Thoracic aorta (tissue), 2 donors: ENCODE measurements at regions not wholly inside any gene's neighbourhood (a gene's known extent, or its start where the extent isn't known, plus 50 kb on each side); places are given as distances from the start of the nearest gene placed in this dataset.

Experiments used
- ATAC-seq: fragments of 150-250 bp; one replicate; pipeline ENCODE4 v1.8.0; 2017; ENCODE audit warnings: low read depth; ENCODE audit not compliant: insufficient number of reproducible peaks, low FRiP score
- DNase-seq: peaks from one replicate; pipeline ENCODE4 v3.0.0-alpha.2; 2020; ENCODE audit warnings: low spot score
- H3K27ac ChIP-seq, 2 donors: fragments of 200-600 bp; sonication (generic); 1 replicate in 1 of 2; 2 replicates in 1 of 2; pipeline ENCODE4 v1.5.1; 2016; ENCODE audit warnings: mild to moderate bottlenecking in 2 of 2, moderate library complexity in 2 of 2
- H3K27me3 ChIP-seq: fragments of 200-600 bp; sonication (generic); replicated peaks from 2 replicates; pipeline ENCODE4 v1.6.0; 2016; ENCODE audit warnings: mild to moderate bottlenecking; ENCODE audit not compliant: insufficient read depth
- H3K36me3 ChIP-seq: fragments of 200-600 bp; sonication (generic); one replicate; pipeline ENCODE4 v1.5.1; 2016
- H3K4me1 ChIP-seq, 2 donors: fragments of 200-600 bp; sonication (generic); 1 replicate in 1 of 2; 2 replicates in 1 of 2; pipeline versions ENCODE4 v1.5.1 to v1.6.0; 2016; ENCODE audit warnings: low read depth in 2 of 2, mild to moderate bottlenecking in 1 of 2; ENCODE audit not compliant: control insufficient read depth in 1 of 2
- H3K4me3 ChIP-seq: fragments of 200-600 bp; sonication (generic); 2 replicates; pipeline ENCODE4 v1.5.1; 2016; ENCODE audit warnings: mild to moderate bottlenecking
- H3K9me3 ChIP-seq: fragments of 200-600 bp; sonication (generic); 2 replicates; pipeline ENCODE4 v1.5.1; 2016
- CTCF ChIP-seq: fragments of 200-600 bp; sonication (generic); IDR thresholded peaks from one replicate; pipeline ENCODE4 v1.5.1; 2019; ENCODE audit warnings: antibody characterized with exemption

GRCh38 chr13:26919732-26920131 is 159.1 kb upstream of the GPR12 start:
- no peaks in the 10 kb centered on the region for H3K9me3 ChIP-seq
- no peak overlapping the region for H3K27ac ChIP-seq
- H3K27me3 ChIP-seq: no peaks in the 10 kb centered on the region
- no peaks in the 10 kb centered on the region for H3K4me1 ChIP-seq
- H3K36me3 ChIP-seq: no peaks in the 10 kb centered on the region
- ATAC-seq (no peak), DNase-seq (no peak)
- TF ChIP-seq CTCF: no peak
- H3K4me3 ChIP-seq: no peak overlapping the region

GRCh38 chr13:26919311-26919710 is 158.7 kb upstream of the GPR12 start:
- DNase-seq (no peak), ATAC-seq (no peak)
- no peaks in the 10 kb centered on the region for H3K4me1 ChIP-seq
- H3K9me3 ChIP-seq: no peaks in the 10 kb centered on the region
- no peak overlapping the region for H3K27ac ChIP-seq
- no peaks in the 10 kb centered on the region for H3K27me3 ChIP-seq
- no peak for TF ChIP-seq CTCF
- no peak overlapping the region for H3K4me3 ChIP-seq
- H3K36me3 ChIP-seq: no peaks in the 10 kb centered on the region

DNA sequence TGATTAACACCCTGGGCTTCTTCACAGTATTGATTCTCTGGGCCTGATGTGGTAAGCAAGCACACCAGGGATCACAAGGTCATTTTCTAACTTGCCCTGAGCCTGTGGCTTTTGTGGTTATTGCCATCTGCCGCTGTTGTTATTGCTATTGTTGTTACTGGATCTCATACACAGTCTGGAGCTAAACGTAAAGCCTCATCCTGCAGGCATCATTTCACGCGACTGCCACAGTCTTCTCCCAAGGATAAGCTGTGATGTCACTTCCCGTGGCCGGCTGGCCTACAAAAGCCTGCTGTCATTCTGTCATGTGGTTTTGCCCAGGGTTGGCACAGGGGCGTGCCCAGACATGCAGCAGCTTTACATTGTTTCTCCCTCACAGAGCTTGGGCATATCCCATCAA is 154.0 kb upstream of the GPR12 start:
- Histone ChIP-seq H3K4me3 (no peak overlapping the region), H3K9me3 (no peaks in the 10 kb centered on the region), H3K36me3 (no peaks in the 10 kb centered on the region), H3K27me3 (no peaks in the 10 kb centered on the region), H3K4me1 (no peaks in the 10 kb centered on the region), H3K27ac (no peak overlapping the region)
- no peak for ATAC-seq
- no peak for TF ChIP-seq CTCF
- no peak for DNase-seq

DNA sequence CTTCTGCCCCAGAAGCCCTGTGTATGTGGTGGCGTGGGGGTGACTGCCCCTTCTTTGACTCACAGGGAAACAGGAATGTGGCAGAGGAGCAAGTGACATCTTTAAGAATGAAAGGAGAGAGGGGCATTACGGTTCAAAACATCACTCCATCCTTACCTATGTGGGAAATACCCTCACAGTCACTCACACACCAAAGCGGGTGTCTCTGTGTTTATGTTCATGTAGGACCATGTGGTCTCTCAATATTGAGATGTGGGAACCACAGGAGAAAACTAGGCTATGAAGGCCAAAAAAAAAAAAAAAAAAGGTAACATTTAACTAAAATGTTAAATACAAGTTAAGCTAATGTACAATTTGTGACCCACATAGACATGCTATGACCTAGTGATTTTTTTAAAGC is 153.6 kb upstream of the GPR12 start:
- ATAC-seq (no peak), DNase-seq (no peak)
- no peak overlapping the region for H3K27ac ChIP-seq

DNA sequence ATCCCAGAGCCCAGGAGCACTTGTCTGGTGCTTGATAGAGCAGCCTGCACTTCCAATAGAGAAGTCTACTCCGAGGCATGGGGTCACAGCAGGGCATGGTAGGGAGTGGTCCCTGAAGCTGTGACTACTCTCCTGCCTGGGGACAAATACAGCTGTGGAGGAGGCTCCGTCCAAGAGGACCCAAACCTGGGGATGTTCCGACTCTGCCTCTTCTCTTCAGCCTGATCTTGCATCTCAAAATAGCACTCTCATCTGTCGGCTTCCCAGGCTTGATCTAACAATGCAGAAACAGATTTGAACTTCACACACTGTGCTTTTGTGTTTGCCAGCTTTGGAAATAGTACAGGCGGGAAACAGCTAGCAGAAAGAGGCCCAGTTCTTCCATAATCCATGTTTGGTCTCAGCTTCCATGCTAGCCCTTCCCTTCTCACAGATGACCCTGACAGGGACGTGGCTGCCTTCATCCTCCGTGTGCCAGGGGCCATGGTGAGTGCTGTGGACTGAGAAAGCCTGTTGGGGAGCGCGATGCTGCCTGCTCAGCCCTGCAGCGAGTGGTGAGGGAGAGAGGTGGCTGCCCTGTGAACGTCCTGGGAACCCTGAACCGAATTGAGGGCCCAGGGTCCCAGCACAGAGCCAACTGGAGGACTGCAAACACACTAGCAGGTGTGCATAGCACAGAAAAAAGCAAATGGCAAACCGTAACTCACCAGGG is 150.3 kb upstream of the GPR12 start:
- Histone ChIP-seq H3K9me3 (no peaks in the 10 kb centered on the region), H3K4me3 (no peak overlapping the region), H3K27me3 (no peaks in the 10 kb centered on the region), H3K4me1 (no peaks in the 10 kb centered on the region), H3K27ac (no peak overlapping the region), H3K36me3 (no peaks in the 10 kb centered on the region)
- DNase-seq (no peak), ATAC-seq (no peak)
- TF ChIP-seq CTCF: no peak

More for the DNA sequence above, 153.6 kb upstream of the GPR12 start:
- Histone ChIP-seq H3K4me3 (no peak overlapping the region), H3K4me1 (no peaks in the 10 kb centered on the region), H3K27me3 (no peaks in the 10 kb centered on the region), H3K9me3 (no peaks in the 10 kb centered on the region), H3K36me3 (no peaks in the 10 kb centered on the region)
- TF ChIP-seq CTCF: no peak
